T-helper 2 cell treated with Interferon-gamma antibody and Interleukin-4, amounts not matched to agents 5 μg/mL and 100 μg/mL, for 36 hours (primary cell): ENCODE measurements at regions not wholly inside any gene's neighbourhood (a gene's known extent, or its start where the extent isn't known, plus 50 kb on each side); places are given as distances from the start of the nearest gene placed in this dataset.

Source experiments
- DNase-seq: peaks from one replicate; pipeline ENCODE4 v3.0.0; 2021; ENCODE audit warnings: low spot score
- H3K27ac Mint-ChIP-seq: one replicate; pipeline ENCODE4 v1.8.0; 2021; ENCODE audit warnings: mild to moderate bottlenecking, mixed read lengths
- H3K27me3 Mint-ChIP-seq: one replicate; pipeline ENCODE4 v1.8.0; 2021; ENCODE audit warnings: low read depth, mixed read lengths
- H3K36me3 Mint-ChIP-seq: one replicate; pipeline ENCODE4 v1.8.0; 2021; ENCODE audit warnings: low read depth, mixed read lengths
- H3K4me1 Mint-ChIP-seq: one replicate; pipeline ENCODE4 v1.8.0; 2021; ENCODE audit warnings: low read depth, mixed read lengths
- H3K4me3 Mint-ChIP-seq: one replicate; pipeline ENCODE4 v1.8.0; 2022; ENCODE audit warnings: mild to moderate bottlenecking, moderate library complexity, mixed read lengths
- H3K9me3 Mint-ChIP-seq: one replicate; pipeline ENCODE4 v1.8.0; 2021; ENCODE audit warnings: mixed read lengths

DNA sequence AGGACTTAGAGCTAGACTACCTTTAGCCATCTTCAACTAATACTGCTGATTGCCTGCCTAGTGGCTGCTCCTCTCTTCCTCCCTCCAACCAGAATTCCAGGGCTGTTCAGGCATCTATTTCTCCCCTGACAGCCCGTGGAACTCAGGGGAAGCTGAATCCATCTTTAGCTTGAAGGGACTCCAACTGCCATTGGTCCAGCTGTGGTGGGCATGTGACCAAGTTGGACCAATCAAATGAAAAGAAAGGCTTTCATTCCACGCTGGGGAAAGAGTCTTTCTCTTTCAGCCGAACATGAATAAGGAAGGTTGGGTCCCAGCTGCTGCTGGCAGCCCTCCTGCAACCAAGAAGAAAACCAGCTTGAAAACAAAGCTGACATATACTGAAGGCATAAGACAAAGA is 168.5 kb upstream of the OBI1 start:
- DNase-seq: no peak
- H3K27ac Mint-ChIP-seq: no peak overlapping the region
- no peaks in the 10 kb centered on the region for H3K27me3 Mint-ChIP-seq
- H3K4me3 Mint-ChIP-seq: no peak overlapping the region
- no peaks in the 10 kb centered on the region for H3K36me3 Mint-ChIP-seq
- no peaks in the 10 kb centered on the region for H3K9me3 Mint-ChIP-seq
- H3K4me1 Mint-ChIP-seq: no peaks in the 10 kb centered on the region

DNA sequence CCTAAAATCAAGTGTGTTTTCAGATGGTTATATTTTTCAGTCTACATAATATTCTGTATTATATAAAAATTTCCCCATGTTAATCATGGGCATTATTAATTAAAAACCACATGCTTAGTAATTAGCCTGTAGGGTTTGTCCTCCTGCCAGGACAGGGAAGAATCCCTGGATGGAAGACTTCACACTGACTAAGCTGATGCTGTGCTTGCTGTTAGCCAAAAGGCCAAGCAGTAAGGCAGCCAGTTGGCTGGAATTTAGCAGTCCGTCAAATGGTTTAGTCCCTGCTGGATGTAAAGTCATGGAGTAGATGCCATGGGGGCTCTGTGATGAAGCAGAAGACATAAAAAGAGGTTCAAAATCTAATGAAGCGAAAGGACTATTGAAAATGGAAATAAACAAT is 168.0 kb upstream of the OBI1 start:
- no peaks in the 10 kb centered on the region for H3K27me3 Mint-ChIP-seq
- no peak overlapping the region for H3K4me3 Mint-ChIP-seq
- H3K36me3 Mint-ChIP-seq: no peaks in the 10 kb centered on the region

DNA sequence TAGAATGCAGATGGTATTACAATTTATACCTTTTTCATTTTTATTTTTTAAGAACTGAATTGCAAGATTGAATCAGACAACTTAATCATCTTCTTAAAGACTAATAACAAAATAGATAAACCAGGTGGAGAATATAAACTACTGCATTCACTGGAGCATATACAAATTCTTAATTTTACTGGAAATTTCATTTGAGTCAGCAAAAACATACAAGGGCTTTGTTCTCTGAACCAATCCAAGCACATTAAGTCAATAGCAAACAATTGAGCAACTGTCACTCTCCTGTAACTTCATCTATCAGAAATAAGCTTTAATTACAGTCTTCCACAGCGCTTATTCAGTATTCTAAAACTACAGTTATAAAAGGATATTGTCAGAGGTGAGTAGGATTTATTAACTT is 167.4 kb upstream of the OBI1 start:
- no peak overlapping the region for H3K27ac Mint-ChIP-seq

More for the DNA sequence above, 168.0 kb upstream of the OBI1 start:
- no peaks in the 10 kb centered on the region for H3K4me1 Mint-ChIP-seq
- DNase-seq: no peak
- no peak overlapping the region for H3K27ac Mint-ChIP-seq
- no peaks in the 10 kb centered on the region for H3K9me3 Mint-ChIP-seq

DNA sequence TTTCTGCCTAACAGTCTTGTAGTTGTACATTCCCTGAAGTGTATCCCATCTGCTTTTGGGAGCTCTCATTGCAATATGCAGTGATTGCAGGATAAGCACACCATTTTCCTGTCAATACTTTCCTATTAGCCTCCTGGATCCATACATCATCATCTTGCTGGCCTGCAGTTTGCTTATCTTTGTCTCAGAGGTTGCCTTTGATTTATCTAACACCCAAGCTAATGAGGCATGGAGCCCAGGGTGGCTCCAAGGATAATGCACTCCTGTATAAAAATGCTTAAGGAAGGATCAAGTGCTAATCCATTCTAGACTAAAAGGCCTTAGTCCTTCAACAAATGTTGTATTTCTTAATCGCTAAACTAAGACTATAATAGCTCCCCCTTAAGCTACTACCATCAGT is 161.6 kb upstream of the OBI1 start:
- H3K36me3 Mint-ChIP-seq: no peaks in the 10 kb centered on the region
- H3K4me1 Mint-ChIP-seq: no peaks in the 10 kb centered on the region
- no peak for DNase-seq
- no peaks in the 10 kb centered on the region for H3K9me3 Mint-ChIP-seq
- no peak overlapping the region for H3K4me3 Mint-ChIP-seq
- H3K27me3 Mint-ChIP-seq: no peaks in the 10 kb centered on the region
- no peak overlapping the region for H3K27ac Mint-ChIP-seq

More for the DNA sequence above, 167.4 kb upstream of the OBI1 start:
- no peak for DNase-seq
- Mint-ChIP-seq H3K9me3 (no peaks in the 10 kb centered on the region), H3K4me3 (no peak overlapping the region), H3K27me3 (no peaks in the 10 kb centered on the region), H3K36me3 (no peaks in the 10 kb centered on the region), H3K4me1 (no peaks in the 10 kb centered on the region)

DNA sequence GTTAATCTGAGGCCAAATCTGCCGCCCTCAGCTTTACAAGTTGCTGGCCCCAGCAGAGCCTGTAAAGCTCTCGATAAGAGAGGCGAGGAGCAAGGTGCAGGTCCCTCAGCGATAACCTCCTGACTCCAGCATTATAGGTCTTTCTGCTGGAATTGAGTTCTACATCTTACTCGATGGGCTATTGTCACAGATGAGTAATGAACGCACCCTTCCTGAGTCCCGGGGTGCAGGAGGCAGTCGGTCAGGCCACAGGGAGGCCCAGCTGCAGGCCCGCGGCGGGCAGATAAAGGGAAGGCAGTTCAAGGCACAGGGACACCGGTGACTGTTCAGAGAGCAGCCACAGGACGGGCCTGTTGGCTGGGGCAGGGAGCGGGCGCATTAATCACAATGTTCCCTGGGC is 157.6 kb upstream of the OBI1 start:
- no peak for DNase-seq
- no peaks in the 10 kb centered on the region for H3K27me3 Mint-ChIP-seq
- no peaks in the 10 kb centered on the region for H3K36me3 Mint-ChIP-seq
- no peak overlapping the region for H3K4me3 Mint-ChIP-seq
- no peak overlapping the region for H3K27ac Mint-ChIP-seq
- H3K4me1 Mint-ChIP-seq: no peaks in the 10 kb centered on the region
- no peaks in the 10 kb centered on the region for H3K9me3 Mint-ChIP-seq

DNA sequence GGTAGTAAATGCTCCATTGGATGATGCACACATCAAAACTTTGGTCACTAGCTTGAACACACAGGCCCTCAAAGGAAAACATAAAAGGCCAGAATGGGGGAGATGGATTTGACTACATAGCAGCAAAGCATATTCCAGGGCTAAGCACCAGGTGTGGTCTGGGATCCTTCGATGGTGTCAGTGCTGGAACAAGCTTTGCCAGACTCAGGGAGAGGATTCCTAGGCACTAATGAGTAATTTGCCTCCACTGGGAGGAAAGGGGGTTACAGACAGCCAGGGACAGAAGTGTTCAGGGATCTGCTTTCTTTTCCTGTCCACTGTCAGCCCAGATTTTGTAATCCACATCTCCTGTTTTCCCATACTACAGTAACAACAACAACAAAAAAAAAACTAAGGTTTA is 157.2 kb upstream of the OBI1 start:
- H3K4me3 Mint-ChIP-seq: no peak overlapping the region

DNA sequence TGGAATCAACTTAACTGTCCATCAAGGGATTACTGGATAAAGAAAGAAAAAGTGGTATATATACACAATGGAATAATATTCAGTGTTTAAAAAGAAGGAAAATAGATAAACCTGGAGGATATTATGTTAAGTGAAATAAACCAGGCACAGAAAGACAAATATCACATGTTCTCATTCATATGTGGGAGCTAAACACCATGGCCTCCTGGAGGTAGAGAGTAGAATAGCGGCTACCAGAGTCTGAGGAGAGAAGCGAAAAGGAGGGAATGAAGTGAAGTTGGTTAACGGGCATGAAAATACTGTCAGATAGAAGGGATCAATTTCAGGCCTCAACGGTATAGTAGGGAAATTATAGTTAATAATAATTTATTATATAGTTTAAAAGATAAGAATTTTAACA is 147.5 kb upstream of the OBI1 start:
- H3K36me3 Mint-ChIP-seq: no peaks in the 10 kb centered on the region
- no peaks in the 10 kb centered on the region for H3K9me3 Mint-ChIP-seq
- no peaks in the 10 kb centered on the region for H3K4me1 Mint-ChIP-seq
- no peak for DNase-seq
- no peaks in the 10 kb centered on the region for H3K27me3 Mint-ChIP-seq
- no peak overlapping the region for H3K27ac Mint-ChIP-seq
- H3K4me3 Mint-ChIP-seq: no peak overlapping the region

More for the DNA sequence above, 157.2 kb upstream of the OBI1 start:
- Mint-ChIP-seq H3K4me1 (no peaks in the 10 kb centered on the region), H3K9me3 (no peaks in the 10 kb centered on the region), H3K27me3 (no peaks in the 10 kb centered on the region), H3K36me3 (no peaks in the 10 kb centered on the region), H3K27ac (no peak overlapping the region)
- no peak for DNase-seq

DNA sequence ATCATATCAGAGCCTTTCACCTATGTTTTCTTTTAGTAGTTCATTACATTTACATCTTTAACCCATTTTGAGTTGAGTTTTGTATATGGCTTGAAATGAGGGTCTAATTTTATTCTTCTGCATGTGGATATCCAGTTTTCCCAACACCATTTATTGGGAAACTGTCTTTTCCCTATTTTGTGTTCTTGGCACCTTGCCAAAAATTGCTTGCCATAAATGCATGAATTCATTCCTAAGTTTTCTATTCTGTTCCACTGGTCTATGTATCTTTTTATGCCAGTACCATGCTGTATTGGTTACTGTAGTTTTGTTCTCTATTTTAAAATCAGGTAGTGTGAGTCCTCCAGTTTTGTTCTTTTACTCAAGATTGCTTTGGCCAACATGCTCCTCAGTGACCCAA is 144.0 kb upstream of the OBI1 start:
- Mint-ChIP-seq H3K4me3 (no peak overlapping the region), H3K4me1 (no peaks in the 10 kb centered on the region), H3K36me3 (no peaks in the 10 kb centered on the region), H3K27ac (no peak overlapping the region), H3K27me3 (no peaks in the 10 kb centered on the region), H3K9me3 (no peaks in the 10 kb centered on the region)
- no peak for DNase-seq

DNA sequence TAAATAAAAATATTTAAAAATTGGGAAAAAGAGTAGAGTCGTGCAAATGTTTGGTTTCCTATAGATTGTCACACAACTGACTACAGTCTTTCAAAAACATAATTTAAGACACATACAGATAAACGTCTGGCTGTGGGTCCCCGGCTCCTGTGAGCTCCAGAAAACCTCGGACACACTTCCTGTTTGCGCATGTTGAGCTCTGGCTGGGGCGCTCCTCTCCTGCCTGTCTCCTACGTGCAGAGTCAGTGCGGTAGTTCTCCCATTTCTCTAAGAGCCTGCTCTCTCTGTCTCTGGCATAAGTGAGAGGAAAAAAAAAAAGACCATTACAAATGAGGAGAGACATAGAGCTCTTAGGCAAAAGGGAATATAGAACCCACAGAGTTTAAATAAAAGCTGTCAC is 128.2 kb upstream of the OBI1 start:
- no peaks in the 10 kb centered on the region for H3K9me3 Mint-ChIP-seq
- no peaks in the 10 kb centered on the region for H3K36me3 Mint-ChIP-seq
- DNase-seq: no peak
- H3K27ac Mint-ChIP-seq: no peak overlapping the region
- peaks cover 6% of the 10 kb centered on the region for H3K27me3 Mint-ChIP-seq
- H3K4me1 Mint-ChIP-seq: no peaks in the 10 kb centered on the region
- H3K4me3 Mint-ChIP-seq: no peak overlapping the region

DNA sequence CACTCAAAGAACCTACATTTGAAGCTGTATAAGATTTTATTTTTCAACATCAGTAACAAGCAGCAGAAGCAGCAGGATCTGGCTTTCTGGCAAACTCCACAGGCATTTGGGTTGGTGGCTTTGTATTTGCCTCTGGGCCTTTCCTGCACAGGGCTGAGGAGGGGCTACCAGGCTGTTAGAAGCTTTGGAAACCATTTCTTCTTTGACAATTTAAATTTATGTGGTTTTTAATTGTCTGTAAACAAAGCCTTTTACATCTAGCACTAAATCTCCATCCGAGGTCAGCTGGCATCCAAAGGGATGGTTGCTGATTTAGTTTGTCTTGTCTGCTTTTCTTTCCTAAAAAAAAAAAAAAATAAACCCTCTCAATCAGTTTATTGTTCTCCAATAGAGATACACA is 127.5 kb upstream of the OBI1 start:
- Mint-ChIP-seq H3K27ac (no peak overlapping the region), H3K36me3 (no peaks in the 10 kb centered on the region), H3K9me3 (no peaks in the 10 kb centered on the region), H3K4me3 (no peak overlapping the region), H3K27me3 (peaks cover 6% of the 10 kb centered on the region), H3K4me1 (no peaks in the 10 kb centered on the region)
- no peak for DNase-seq

DNA sequence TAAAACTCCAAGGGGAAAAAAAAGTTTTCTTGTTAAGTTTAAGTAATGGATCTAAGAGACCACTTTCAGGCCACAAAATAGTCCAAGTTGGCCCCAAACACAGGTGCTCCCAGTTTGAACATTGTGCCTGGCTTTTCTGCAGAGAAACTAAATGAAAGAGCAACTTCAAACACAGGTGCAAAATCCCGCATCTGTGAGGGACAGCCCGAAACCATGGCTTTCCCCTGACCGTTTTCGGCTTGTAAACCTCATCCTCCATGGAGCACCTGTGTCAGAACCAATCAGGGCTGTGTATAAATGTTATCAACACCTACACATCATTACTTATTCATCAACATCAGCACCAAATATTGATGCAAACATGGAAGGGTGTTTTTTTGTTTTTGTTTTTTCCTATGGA is 126.8 kb upstream of the OBI1 start:
- H3K36me3 Mint-ChIP-seq: no peaks in the 10 kb centered on the region
- H3K27me3 Mint-ChIP-seq: peaks cover 6% of the 10 kb centered on the region
- no peaks in the 10 kb centered on the region for H3K9me3 Mint-ChIP-seq
- no peaks in the 10 kb centered on the region for H3K4me1 Mint-ChIP-seq
- H3K27ac Mint-ChIP-seq: no peak overlapping the region
- no peak overlapping the region for H3K4me3 Mint-ChIP-seq
- no peak for DNase-seq

DNA sequence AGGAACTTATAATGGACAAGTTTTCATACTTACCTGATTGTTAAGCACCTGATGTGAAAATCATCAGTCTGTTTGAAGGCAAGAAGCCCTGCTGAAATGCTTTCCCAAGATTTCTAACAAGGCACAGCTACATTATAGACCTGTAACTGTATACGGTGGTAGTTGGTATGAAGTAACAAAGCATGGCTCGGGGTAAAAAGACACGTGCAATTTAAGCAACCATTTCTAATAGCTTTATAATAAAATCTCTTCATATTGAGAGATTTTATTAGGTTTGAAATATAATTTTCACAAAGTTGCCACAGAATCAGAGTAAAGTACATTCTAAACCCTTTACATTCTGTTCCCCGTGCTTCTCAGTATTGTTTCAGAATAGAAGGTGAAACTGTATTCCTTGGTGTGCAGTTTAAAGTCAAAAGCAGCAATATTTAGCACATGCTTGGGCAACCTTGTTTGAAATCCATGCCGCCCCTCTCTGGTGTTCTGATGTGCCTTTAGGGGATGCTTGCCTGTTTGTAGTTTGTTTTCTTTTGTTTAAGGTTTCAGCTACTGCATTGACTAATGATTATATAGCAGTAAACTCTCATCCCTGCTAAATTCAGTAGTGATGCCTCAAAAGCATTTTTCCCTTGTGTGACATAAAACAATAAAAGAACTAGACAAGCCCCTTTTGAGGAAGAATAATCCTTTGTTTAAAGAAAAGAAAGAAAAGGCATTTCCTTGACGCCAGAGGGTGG is 125.2 kb upstream of the OBI1 start:
- H3K27ac Mint-ChIP-seq: no peak overlapping the region
- H3K9me3 Mint-ChIP-seq: no peaks in the 10 kb centered on the region
- no peaks in the 10 kb centered on the region for H3K36me3 Mint-ChIP-seq
- DNase-seq: no peak
- H3K4me3 Mint-ChIP-seq: no peak overlapping the region
- peaks cover 6% of the 10 kb centered on the region for H3K27me3 Mint-ChIP-seq
- H3K4me1 Mint-ChIP-seq: no peaks in the 10 kb centered on the region

DNA sequence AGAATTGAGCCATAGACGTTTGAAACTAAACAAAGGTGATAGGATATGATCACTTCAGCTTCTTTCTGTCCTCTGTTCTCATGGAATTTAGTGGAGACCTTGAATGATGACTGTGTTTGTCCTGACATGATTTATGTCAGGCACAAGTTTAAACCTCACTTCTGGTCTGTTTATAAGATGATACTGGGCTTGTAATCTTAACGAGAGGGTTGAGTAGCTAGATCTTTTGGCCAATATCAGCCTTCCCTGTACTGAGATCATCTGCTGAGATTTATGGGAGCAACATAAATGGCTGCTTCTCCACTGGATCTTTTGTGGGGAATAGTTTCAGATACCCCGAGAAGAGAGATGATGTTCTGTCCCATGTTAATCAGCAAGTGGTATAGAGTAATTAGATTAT is 121.8 kb upstream of the OBI1 start:
- H3K4me3 Mint-ChIP-seq: no peak overlapping the region

DNA sequence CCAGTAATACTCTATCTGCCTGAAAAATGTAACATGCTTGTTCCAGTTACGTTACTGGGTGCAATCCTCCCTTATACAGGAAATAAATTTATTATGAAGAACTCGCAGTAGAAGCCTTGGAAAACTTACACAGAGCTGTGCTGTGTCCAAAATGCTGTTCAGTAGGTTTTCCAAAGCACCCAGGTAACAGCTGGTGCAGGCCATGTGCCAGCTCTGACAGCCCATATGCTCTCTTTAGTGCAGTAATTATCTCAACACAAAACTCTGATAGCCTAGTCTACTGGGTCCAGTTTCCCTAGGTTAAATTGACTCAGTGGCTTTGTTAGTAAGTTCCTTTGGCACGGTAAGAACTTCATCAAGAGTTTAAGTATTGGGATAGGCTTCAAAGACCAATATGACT is 120.7 kb upstream of the OBI1 start:
- H3K27ac Mint-ChIP-seq: no peak overlapping the region
- H3K4me3 Mint-ChIP-seq: no peak overlapping the region
- DNase-seq: no peak
- H3K9me3 Mint-ChIP-seq: no peaks in the 10 kb centered on the region
- H3K27me3 Mint-ChIP-seq: peaks cover 2% of the 10 kb centered on the region
- H3K36me3 Mint-ChIP-seq: no peaks in the 10 kb centered on the region
- H3K4me1 Mint-ChIP-seq: no peaks in the 10 kb centered on the region

More for the DNA sequence above, 121.8 kb upstream of the OBI1 start:
- H3K27me3 Mint-ChIP-seq: peaks cover 2% of the 10 kb centered on the region
- no peak overlapping the region for H3K27ac Mint-ChIP-seq
- no peaks in the 10 kb centered on the region for H3K9me3 Mint-ChIP-seq
- H3K36me3 Mint-ChIP-seq: no peaks in the 10 kb centered on the region
- no peaks in the 10 kb centered on the region for H3K4me1 Mint-ChIP-seq
- no peak for DNase-seq

DNA sequence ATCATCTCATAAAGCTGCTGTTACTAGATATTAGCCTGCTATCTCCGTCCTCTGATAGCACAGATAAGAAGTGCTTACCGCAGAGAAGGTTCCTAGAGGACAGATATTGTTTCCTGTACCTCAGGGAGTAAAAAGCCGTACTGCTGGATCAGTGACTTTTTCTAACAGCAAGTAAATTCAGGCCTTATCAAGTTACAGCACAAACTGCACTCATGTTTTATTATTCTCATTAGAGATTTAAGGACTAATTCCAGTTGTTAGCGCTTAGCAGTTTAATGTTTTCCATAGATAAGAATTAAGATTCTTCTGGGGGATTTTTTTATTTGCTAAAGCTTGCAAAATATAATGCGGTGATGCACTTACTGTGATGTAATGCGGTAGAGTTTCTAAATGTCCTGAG is 119.0 kb upstream of the OBI1 start:
- no peaks in the 10 kb centered on the region for H3K36me3 Mint-ChIP-seq
- H3K27me3 Mint-ChIP-seq: peaks cover 2% of the 10 kb centered on the region
- H3K4me3 Mint-ChIP-seq: no peak overlapping the region
- no peak for DNase-seq
- H3K27ac Mint-ChIP-seq: no peak overlapping the region
- H3K9me3 Mint-ChIP-seq: no peaks in the 10 kb centered on the region
- H3K4me1 Mint-ChIP-seq: no peaks in the 10 kb centered on the region
